ENCODE measurements at regions not wholly inside any gene's neighbourhood (a gene's known extent, or its start where the extent isn't known, plus 50 kb on each side); places are given as distances from the start of the nearest gene placed in this dataset.
"Not testable (repeated sequence)": the region's sequence is repeated elsewhere in the genome, so short reads cannot be mapped to it uniquely, and the experiment has no call there.

- no peak overlapping the region for H3K27ac ChIP-seq (ENCODE audit: insufficient read depth, low read length, poor library complexity, severe bottlenecking)
- no peaks in the 10 kb centered on the region for H3K36me3 ChIP-seq (ENCODE audit: control insufficient read depth, insufficient read depth, low read length)
- no peaks in the 10 kb centered on the region for H3K9me3 ChIP-seq (ENCODE audit: control insufficient read depth, low read length)
- no peak for DNase-seq
- no peak overlapping the region for H3K4me3 ChIP-seq (ENCODE audit: insufficient read depth, low read depth, low read length, poor library complexity, severe bottlenecking)
- H3K27me3 ChIP-seq (replicated peaks; ENCODE audit: control insufficient read depth, insufficient read depth, low read length, poor library complexity, severe bottlenecking): no peaks in the 10 kb centered on the region
- H3K4me1 ChIP-seq (ENCODE audit: control insufficient read depth, insufficient read depth, low read length, poor library complexity, severe bottlenecking): no peaks in the 10 kb centered on the region
Observed at GRCh38 chr3:71989165-71989564, 204.2 kb upstream of the PROK2 start.

DNA sequence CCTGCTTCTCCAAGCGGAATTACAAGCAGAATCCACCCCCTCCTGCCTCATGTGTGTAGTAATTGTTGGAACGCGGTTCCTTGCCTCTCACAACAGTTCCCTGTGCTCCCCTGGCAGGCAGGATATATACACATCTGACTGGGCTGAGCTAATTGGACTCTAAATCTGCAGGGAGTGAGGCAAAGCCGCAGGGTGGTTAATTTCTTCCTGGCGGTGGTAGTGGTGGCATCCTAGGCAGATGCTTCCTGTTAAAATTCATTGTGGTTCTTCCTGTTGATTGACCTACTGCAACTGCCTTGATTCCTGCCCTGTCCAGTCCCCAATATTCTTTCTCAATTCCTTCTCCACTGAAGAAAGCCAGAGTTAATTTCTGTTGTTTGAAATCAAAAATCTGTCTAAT lies 202.9 kb upstream of the PROK2 start:
- Histone ChIP-seq H3K27me3 (replicated peaks; ENCODE audit: control insufficient read depth, insufficient read depth, low read length, poor library complexity, severe bottlenecking) (no peaks in the 10 kb centered on the region), H3K4me1 (ENCODE audit: control insufficient read depth, insufficient read depth, low read length, poor library complexity, severe bottlenecking) (no peaks in the 10 kb centered on the region), H3K36me3 (ENCODE audit: control insufficient read depth, insufficient read depth, low read length) (no peaks in the 10 kb centered on the region), H3K4me3 (ENCODE audit: insufficient read depth, low read depth, low read length, poor library complexity, severe bottlenecking) (no peak overlapping the region), H3K9me3 (ENCODE audit: control insufficient read depth, low read length) (no peaks in the 10 kb centered on the region), H3K27ac (ENCODE audit: insufficient read depth, low read length, poor library complexity, severe bottlenecking) (no peak overlapping the region)
- DNase-seq: no peak

DNA sequence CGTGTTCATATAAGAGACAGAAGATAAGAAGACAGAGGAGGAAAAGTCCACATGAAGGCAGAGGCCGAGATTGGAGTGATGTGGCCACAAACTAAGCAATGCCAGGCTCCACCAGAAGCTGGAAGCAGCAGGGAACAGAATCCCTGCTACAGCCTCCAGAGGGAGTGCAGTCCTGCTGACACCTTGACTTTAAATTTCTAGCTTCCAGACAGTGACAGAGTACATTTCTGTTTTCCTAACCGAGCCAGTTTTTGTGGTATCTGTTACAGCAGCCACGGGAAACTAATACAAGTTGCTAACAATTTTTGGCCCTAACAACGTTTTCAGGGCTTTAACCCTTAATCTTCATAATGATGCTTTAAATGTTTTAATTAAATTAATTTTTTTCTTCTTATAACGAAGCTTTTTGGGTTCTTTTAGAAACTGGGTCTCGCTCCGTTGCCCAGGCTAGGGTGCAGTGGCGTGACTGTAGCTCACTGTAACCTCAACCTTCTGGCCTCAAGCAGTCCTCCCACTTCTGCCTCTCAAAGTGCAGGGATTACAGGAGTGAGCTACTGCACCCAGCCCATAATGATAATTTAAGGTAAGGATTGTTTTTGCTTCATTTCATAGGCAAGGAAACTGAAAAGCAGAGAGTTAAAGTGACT lies 202.3 kb upstream of the PROK2 start:
- Histone ChIP-seq H3K4me3 (ENCODE audit: insufficient read depth, low read depth, low read length, poor library complexity, severe bottlenecking) (no peak overlapping the region), H3K27me3 (replicated peaks; ENCODE audit: control insufficient read depth, insufficient read depth, low read length, poor library complexity, severe bottlenecking) (no peaks in the 10 kb centered on the region), H3K27ac (ENCODE audit: insufficient read depth, low read length, poor library complexity, severe bottlenecking) (no peak overlapping the region), H3K36me3 (ENCODE audit: control insufficient read depth, insufficient read depth, low read length) (no peaks in the 10 kb centered on the region), H3K9me3 (ENCODE audit: control insufficient read depth, low read length) (no peaks in the 10 kb centered on the region), H3K4me1 (ENCODE audit: control insufficient read depth, insufficient read depth, low read length, poor library complexity, severe bottlenecking) (no peaks in the 10 kb centered on the region)
- DNase-seq: no peak

GRCh38 chr3:71986606-71987005 lies 201.7 kb upstream of the PROK2 start:
- Histone ChIP-seq H3K4me3 (ENCODE audit: insufficient read depth, low read depth, low read length, poor library complexity, severe bottlenecking) (no peak overlapping the region), H3K27me3 (replicated peaks; ENCODE audit: control insufficient read depth, insufficient read depth, low read length, poor library complexity, severe bottlenecking) (no peaks in the 10 kb centered on the region), H3K4me1 (ENCODE audit: control insufficient read depth, insufficient read depth, low read length, poor library complexity, severe bottlenecking) (no peaks in the 10 kb centered on the region), H3K36me3 (ENCODE audit: control insufficient read depth, insufficient read depth, low read length) (no peaks in the 10 kb centered on the region), H3K27ac (ENCODE audit: insufficient read depth, low read length, poor library complexity, severe bottlenecking) (no peak overlapping the region), H3K9me3 (ENCODE audit: control insufficient read depth, low read length) (no peaks in the 10 kb centered on the region)
- no peak for DNase-seq

GRCh38 chr3:71984843-71985613 lies 200.1 kb upstream of the PROK2 start:
- DNase-seq: no peak
- H3K4me3 ChIP-seq (ENCODE audit: insufficient read depth, low read depth, low read length, poor library complexity, severe bottlenecking): no peak overlapping the region
- H3K27ac ChIP-seq (ENCODE audit: insufficient read depth, low read length, poor library complexity, severe bottlenecking): no peak overlapping the region

DNA sequence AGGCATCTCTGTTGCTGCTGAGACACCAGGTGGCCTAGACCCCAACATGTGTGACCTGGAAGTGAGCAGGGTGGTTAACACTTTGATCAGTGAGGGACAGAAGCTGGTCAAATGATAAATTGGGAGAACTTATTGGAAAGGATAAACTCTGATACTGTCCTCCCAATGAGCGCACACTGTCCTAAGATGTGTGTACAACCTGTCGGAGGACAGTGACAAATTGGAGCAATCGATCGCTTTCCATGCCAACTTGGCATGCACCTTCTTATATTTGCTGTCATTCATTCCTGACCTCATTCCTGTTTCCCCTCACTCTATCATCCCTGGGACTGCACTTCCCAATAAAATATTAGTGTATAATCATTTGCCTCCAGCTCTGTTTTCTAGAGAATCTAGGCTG lies 198.7 kb upstream of the PROK2 start:
- Histone ChIP-seq H3K4me1 (ENCODE audit: control insufficient read depth, insufficient read depth, low read length, poor library complexity, severe bottlenecking) (no peaks in the 10 kb centered on the region), H3K27ac (ENCODE audit: insufficient read depth, low read length, poor library complexity, severe bottlenecking) (no peak overlapping the region), H3K4me3 (ENCODE audit: insufficient read depth, low read depth, low read length, poor library complexity, severe bottlenecking) (no peak overlapping the region), H3K9me3 (ENCODE audit: control insufficient read depth, low read length) (no peaks in the 10 kb centered on the region), H3K27me3 (replicated peaks; ENCODE audit: control insufficient read depth, insufficient read depth, low read length, poor library complexity, severe bottlenecking) (no peaks in the 10 kb centered on the region), H3K36me3 (ENCODE audit: control insufficient read depth, insufficient read depth, low read length) (no peaks in the 10 kb centered on the region)
- DNase-seq: no peak

More at GRCh38 chr3:71984843-71985613, 200.1 kb upstream of the PROK2 start:
- H3K9me3 ChIP-seq (ENCODE audit: control insufficient read depth, low read length): no peaks in the 10 kb centered on the region
- H3K4me1 ChIP-seq (ENCODE audit: control insufficient read depth, insufficient read depth, low read length, poor library complexity, severe bottlenecking): no peaks in the 10 kb centered on the region
- no peaks in the 10 kb centered on the region for H3K36me3 ChIP-seq (ENCODE audit: control insufficient read depth, insufficient read depth, low read length)
- H3K27me3 ChIP-seq (replicated peaks; ENCODE audit: control insufficient read depth, insufficient read depth, low read length, poor library complexity, severe bottlenecking): no peaks in the 10 kb centered on the region

GRCh38 chr3:71982506-71983258 lies 197.7 kb upstream of the PROK2 start:
- H3K27ac ChIP-seq (ENCODE audit: insufficient read depth, low read length, poor library complexity, severe bottlenecking); DNase-seq; H3K27me3 ChIP-seq (replicated peaks; ENCODE audit: control insufficient read depth, insufficient read depth, low read length, poor library complexity, severe bottlenecking); H3K36me3 ChIP-seq (ENCODE audit: control insufficient read depth, insufficient read depth, low read length); H3K4me3 ChIP-seq (ENCODE audit: insufficient read depth, low read depth, low read length, poor library complexity, severe bottlenecking); H3K4me1 ChIP-seq (ENCODE audit: control insufficient read depth, insufficient read depth, low read length, poor library complexity, severe bottlenecking); H3K9me3 ChIP-seq (ENCODE audit: control insufficient read depth, low read length): not testable (repeated sequence)

DNA sequence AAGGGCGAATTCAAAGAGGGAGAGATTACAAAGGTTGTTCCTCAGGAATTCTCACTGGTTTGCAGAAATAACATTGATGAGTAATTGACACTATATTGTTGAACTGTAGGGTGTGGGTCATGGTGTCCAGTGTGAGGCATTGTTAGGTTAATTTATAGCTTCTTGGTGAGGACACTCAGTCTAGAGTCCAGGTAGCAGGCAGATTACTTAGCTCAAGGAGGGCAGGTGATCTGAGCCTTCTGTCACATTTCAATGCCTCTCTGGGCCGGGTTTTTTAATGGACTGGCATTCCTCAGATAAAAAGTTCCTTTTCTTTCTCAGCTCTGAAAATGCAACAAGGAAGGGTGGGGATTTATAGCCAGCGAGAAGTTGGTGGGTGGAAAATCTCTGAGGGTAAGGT lies 194.2 kb upstream of the PROK2 start:
- no peak for DNase-seq
- Histone ChIP-seq H3K27ac (ENCODE audit: insufficient read depth, low read length, poor library complexity, severe bottlenecking) (no peak overlapping the region), H3K27me3 (replicated peaks; ENCODE audit: control insufficient read depth, insufficient read depth, low read length, poor library complexity, severe bottlenecking) (no peaks in the 10 kb centered on the region), H3K9me3 (ENCODE audit: control insufficient read depth, low read length) (no peaks in the 10 kb centered on the region), H3K36me3 (ENCODE audit: control insufficient read depth, insufficient read depth, low read length) (no peaks in the 10 kb centered on the region), H3K4me3 (ENCODE audit: insufficient read depth, low read depth, low read length, poor library complexity, severe bottlenecking) (no peak overlapping the region), H3K4me1 (ENCODE audit: control insufficient read depth, insufficient read depth, low read length, poor library complexity, severe bottlenecking) (no peaks in the 10 kb centered on the region)

DNA sequence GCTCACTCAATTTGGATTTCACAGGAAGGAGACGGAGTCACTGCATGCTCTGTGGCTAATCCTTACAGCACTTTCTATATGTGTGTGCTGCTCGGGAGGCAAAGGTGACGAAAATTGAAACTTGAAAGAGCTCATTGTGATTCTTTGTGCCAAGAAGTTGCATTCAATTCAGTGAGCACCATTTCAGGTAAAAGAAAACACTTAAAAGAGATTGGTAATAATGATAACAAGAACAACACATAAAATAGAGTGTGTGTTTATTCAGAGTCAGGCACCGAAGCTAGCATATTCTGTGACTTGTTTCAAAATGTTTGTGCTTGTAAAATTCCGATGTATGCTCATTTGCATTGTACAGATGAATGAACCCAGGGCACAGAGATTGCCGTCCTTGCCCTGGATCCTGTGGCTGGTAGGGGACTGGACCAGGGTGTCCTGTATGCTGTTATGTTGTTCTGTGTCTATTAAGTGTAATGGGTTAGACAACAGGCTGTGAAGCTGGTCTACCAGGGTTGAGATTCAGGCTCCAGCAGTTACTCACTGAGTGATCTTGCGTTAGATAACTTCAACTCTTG lies 193.3 kb upstream of the PROK2 start:
- Histone ChIP-seq H3K9me3 (ENCODE audit: control insufficient read depth, low read length) (no peaks in the 10 kb centered on the region), H3K4me3 (ENCODE audit: insufficient read depth, low read depth, low read length, poor library complexity, severe bottlenecking) (no peak overlapping the region)
- no peak for DNase-seq

GRCh38 chr3:71977525-71977924 lies 192.6 kb upstream of the PROK2 start:
- Histone ChIP-seq H3K9me3 (ENCODE audit: control insufficient read depth, low read length) (no peaks in the 10 kb centered on the region), H3K27me3 (replicated peaks; ENCODE audit: control insufficient read depth, insufficient read depth, low read length, poor library complexity, severe bottlenecking) (no peaks in the 10 kb centered on the region), H3K27ac (ENCODE audit: insufficient read depth, low read length, poor library complexity, severe bottlenecking) (no peak overlapping the region), H3K4me1 (ENCODE audit: control insufficient read depth, insufficient read depth, low read length, poor library complexity, severe bottlenecking) (no peaks in the 10 kb centered on the region), H3K36me3 (ENCODE audit: control insufficient read depth, insufficient read depth, low read length) (no peaks in the 10 kb centered on the region), H3K4me3 (ENCODE audit: insufficient read depth, low read depth, low read length, poor library complexity, severe bottlenecking) (no peak overlapping the region)
- DNase-seq: no peak

More for the DNA sequence above, 193.3 kb upstream of the PROK2 start:
- no peak overlapping the region for H3K27ac ChIP-seq (ENCODE audit: insufficient read depth, low read length, poor library complexity, severe bottlenecking)
- H3K4me1 ChIP-seq (ENCODE audit: control insufficient read depth, insufficient read depth, low read length, poor library complexity, severe bottlenecking): no peaks in the 10 kb centered on the region
- no peaks in the 10 kb centered on the region for H3K36me3 ChIP-seq (ENCODE audit: control insufficient read depth, insufficient read depth, low read length)
- H3K27me3 ChIP-seq (replicated peaks; ENCODE audit: control insufficient read depth, insufficient read depth, low read length, poor library complexity, severe bottlenecking): no peaks in the 10 kb centered on the region
